NB4 (cell line): ENCODE measurements at regions not wholly inside any gene's neighbourhood (a gene's known extent, or its start where the extent isn't known, plus 50 kb on each side); places are given as distances from the start of the nearest gene placed in this dataset.

Source experiments
- MYC ChIP-seq: IDR thresholded peaks from 2 replicates; pipeline ENCODE4 v1.6.1; 2011; ENCODE audit warnings: low read depth, low read length
- POLR2A ChIP-seq: IDR thresholded peaks from 2 replicates; pipeline ENCODE4 v1.6.1; 2011; ENCODE audit warnings: mild to moderate bottlenecking; ENCODE audit not compliant: insufficient read length; ENCODE audit errors: extremely low read depth
- TF ChIP-seq, protein P1 (sequence below): IDR thresholded peaks from one replicate; pipeline ENCODE4 v1.5.1; 2012; ENCODE audit warnings: low read depth, low read length
- TF ChIP-seq, protein P2 (sequence below): IDR thresholded peaks from 2 replicates; pipeline ENCODE4 v1.6.1; 2011; ENCODE audit warnings: low read depth, low read length

DNA sequence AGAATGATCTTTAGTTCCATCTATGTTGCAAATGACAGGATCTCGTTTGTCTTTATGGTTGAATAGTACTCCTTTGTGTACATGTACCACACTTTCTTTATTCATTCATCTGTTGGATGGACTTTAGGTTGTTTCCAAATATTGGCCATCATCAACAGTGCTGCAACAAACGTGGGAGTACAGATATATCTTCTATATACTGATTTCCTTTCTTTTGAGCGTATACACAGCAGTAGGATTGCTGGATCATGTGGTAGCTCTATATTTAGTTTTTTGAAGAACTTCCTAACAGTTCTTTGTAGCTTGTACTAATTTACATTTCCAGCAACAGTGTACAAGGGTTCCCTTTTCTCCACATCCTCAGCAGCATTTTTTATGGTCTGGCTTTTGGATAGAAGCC is 407.5 kb upstream of the ANO5 start:
- TF ChIP-seq, protein P1, sequence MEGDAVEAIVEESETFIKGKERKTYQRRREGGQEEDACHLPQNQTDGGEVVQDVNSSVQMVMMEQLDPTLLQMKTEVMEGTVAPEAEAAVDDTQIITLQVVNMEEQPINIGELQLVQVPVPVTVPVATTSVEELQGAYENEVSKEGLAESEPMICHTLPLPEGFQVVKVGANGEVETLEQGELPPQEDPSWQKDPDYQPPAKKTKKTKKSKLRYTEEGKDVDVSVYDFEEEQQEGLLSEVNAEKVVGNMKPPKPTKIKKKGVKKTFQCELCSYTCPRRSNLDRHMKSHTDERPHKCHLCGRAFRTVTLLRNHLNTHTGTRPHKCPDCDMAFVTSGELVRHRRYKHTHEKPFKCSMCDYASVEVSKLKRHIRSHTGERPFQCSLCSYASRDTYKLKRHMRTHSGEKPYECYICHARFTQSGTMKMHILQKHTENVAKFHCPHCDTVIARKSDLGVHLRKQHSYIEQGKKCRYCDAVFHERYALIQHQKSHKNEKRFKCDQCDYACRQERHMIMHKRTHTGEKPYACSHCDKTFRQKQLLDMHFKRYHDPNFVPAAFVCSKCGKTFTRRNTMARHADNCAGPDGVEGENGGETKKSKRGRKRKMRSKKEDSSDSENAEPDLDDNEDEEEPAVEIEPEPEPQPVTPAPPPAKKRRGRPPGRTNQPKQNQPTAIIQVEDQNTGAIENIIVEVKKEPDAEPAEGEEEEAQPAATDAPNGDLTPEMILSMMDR: no peak
- TF ChIP-seq POLR2A (no peak), MYC (no peak)
- TF ChIP-seq, protein P2, sequence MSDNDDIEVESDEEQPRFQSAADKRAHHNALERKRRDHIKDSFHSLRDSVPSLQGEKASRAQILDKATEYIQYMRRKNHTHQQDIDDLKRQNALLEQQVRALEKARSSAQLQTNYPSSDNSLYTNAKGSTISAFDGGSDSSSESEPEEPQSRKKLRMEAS: no peak
